Muscle of back (tissue), 3 donors: ENCODE measurements at regions not wholly inside any gene's neighbourhood (a gene's known extent, or its start where the extent isn't known, plus 50 kb on each side); places are given as distances from the start of the nearest gene placed in this dataset.

Source experiments
- DNase-seq, 3 donors: peaks; one replicate each; pipeline versions ENCODE4 v3.0.0 to v3.0.0-alpha.2; 2013

GRCh38 chr12:118694128-118694775, 287.1 kb upstream of the SRRM4 start:
- peak; percentile 35 to 72 (median 45) for DNase-seq

DNA sequence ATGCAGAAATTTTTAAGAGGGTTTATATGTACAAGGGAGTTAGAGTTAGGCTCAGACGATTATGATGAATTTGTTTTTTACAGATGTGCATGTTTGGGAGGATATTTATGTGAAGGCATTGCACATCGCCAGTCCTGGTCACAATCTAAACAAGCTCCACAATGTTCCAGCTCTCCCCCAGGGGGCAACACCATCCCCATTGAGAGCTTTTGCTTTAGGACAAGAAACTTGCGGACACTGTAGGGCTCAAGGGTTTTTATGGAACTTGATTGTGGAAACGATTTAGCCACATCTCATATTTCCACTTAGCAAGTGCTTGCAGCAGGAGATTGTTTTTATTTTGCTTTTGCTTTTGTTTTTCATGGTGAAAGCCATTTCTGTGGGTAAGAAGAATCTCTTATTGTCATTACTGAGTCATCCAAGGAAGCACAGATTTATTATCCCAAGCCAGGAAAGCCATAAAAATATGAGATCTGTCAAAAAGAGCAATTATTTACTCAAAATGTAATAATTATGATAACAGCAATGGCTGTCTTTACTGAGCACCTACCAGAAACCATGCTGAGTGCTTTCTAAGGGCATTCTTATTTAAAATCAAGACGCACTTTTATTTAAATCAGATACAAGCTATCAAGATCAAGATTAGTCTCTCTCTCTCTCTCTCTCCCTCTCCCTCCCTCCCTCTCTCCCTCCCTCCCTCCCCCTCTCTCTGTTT, 276.7 kb upstream of the SRRM4 start:
- no peak for DNase-seq

GRCh38 chr12:118706437-118706836, 274.9 kb upstream of the SRRM4 start:
- DNase-seq = no peak

GRCh38 chr12:118709946-118710345, 271.4 kb upstream of the SRRM4 start:
- no peak for DNase-seq

DNA sequence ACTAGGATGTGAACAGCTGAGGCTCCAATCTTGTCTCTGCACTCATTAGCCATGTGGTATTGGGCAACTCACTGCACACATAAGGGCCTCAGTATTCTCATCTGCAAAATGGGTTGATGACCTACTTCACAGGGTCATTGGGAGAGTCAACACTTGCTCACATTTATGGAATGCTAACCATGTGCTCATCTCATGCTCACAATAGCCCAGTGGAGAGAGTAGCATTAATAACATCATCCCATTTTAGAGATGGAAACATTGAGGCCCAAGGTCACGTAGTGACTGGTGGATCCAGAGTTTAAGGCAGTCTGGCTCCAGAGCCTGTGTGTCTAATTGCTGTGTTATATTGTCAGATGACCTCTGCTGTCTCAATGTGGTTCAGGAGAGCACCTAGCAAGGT, 270.2 kb upstream of the SRRM4 start:
- DNase-seq = no peak

DNA sequence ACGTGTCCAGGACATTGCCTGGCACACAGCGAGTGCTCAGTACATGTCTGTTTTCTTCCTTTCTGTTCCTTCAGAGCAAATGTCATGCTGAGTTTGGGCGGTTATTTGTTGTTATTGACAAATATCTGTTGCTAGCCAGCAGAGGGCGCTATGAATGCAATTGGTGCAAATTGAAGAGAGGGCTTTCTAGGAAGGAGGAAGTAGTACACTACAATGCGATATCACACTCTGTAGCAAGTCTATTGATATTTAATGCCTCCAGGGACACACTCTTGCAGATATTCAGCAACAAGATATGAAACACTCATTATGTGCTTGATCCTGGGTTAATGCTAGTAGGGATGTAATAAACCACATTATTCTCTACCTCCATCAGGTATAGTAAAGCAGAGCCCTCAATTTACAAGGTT, 267.3 kb upstream of the SRRM4 start:
- DNase-seq = no peak

DNA sequence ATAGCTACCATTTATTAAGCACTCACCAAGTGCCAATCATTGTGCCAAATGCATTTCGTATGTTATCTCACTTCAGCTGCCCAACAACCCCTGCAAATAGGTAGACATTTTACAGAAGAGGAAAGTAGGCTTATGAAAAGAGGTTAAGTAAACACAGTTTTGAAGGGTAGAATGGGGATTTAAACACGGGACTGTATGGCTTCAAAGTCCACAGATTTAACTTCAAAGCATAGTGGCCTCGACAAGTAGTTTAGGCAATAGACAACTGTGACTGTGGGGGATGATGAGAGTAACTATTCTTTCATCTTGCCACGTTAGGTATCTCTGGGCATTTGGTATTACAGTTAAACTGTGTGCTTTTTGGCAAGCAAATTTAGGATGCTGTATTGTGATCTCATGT, 266.8 kb upstream of the SRRM4 start:
- no peak for DNase-seq

DNA sequence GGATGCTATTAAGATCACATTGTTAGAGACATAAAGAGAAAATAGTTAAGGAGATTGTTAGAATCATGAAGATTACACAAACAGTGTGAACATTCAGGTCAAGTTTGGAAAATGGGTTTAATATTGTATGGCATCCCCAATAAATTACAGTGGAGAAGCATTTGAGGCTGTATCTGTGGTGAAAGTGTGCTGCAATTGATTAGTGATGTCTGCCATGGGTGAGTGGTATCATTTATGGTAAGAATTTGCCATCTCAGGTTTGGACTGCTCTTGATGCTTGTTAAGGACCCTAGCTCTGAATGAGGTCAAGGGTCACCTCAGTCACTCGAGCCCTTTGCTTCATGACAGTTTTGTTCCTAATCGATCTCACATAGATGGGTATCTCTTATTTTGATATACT, 265.7 kb upstream of the SRRM4 start:
- no peak for DNase-seq

GRCh38 chr12:118727196-118727978, 254.0 kb upstream of the SRRM4 start:
- no peak for DNase-seq

GRCh38 chr12:118727979-118728366, 253.4 kb upstream of the SRRM4 start:
- no peak for DNase-seq

GRCh38 chr12:118734266-118734665, 247.1 kb upstream of the SRRM4 start:
- peak in 1 of 3 donors; percentile 2 for DNase-seq

DNA sequence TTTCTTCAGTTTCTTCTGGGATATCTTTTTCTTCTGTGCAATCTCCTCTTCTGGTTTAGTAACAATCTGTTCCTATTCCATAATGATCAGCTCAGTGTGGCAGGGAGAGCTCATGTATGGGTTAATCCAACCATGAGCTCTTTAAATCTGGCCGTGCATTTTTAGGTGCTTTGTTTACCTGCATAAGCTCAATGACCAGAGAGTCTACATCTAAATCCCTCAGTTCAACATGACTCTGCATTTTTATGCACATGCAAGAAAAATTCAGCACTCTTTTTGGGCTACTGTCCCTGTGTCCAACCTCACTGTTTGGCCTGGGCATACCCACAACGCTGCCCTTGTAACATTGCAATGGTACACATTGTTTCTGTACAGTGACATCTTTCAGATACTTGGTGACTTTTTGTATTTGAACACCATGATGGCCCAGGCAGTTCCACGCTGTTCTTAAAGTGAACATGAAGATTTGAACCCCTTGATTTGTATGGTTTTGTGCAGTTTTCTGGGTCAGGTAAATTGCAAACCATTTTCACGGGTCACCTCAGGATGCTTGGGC, 243.3 kb upstream of the SRRM4 start:
- no peak for DNase-seq

DNA sequence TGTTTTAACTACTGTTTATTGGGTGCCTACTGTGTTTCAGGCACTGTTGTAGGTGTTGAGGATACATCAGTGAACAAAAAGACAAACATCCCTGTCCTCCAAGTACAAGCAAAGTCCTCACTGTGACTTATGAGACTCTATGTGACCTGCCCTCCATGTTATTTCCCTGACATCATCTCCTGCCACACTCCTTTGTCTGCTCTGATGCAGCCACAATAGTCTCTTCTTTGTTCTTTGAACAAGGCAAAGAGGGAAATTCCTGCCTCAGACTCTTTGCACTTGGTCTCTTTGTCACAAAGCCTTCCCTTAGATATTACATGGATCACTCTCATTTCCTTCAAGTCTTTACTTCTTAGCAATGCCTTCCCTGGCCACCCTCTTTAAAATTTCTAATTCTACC, 240.1 kb upstream of the SRRM4 start:
- no peak for DNase-seq

GRCh38 chr12:118742431-118742830, 238.9 kb upstream of the SRRM4 start:
- DNase-seq = no peak

DNA sequence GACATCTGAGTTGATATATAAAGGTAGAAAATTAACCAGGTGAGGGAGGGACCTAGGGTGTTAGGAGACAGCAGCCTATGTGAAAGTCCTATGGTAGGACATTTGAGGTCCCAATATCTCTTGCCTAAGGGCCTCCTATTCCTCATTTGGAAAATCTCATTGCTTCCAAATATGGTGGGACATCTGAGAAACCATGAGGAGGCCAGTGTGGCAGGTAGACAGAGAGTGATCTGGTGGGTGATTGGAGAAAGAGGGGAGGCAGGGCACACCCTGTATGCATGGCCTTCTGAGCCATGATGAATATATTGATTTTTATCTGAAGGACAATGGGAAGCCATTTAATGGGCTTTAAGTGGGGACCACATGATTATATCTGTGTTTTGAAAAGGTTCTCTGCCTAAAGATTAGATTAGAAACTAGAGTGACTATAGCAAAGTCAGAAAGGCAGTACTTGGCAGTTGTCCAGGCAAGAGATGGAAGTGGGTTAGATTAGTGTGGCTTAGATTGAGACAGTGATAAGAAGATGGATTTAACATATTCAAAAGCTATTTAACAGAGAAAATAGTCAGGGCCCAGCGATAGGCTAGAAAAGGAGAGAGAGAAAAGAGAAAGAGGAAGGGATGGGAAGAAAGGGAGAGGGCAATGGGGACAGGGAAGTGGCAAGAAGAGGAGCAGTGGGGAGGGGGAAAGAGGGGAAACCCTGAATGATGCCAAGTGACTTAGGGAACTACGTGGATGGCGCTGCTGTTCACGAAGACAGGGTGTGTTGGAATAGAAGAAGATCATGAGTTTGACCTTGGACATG, 237.2 kb upstream of the SRRM4 start:
- DNase-seq = no peak

DNA sequence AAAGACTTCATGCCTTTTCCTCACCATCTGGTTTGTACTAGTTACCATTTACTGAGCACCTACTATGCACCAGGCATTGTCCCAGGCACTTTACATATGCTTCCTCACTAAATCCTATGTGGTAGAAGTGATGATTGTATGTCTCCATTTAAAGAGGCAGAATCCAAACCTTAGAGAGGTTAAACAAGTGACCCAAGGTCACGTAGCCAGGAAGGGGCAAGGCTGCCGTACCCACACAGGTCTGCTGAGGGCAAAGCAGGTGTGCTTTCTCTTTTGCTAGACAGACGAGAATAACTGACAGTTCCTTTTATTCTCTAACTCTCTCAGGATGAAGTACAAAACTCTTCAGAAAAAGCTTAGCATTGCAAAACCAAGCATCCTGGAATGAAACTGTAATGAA, 235.2 kb upstream of the SRRM4 start:
- no peak for DNase-seq

DNA sequence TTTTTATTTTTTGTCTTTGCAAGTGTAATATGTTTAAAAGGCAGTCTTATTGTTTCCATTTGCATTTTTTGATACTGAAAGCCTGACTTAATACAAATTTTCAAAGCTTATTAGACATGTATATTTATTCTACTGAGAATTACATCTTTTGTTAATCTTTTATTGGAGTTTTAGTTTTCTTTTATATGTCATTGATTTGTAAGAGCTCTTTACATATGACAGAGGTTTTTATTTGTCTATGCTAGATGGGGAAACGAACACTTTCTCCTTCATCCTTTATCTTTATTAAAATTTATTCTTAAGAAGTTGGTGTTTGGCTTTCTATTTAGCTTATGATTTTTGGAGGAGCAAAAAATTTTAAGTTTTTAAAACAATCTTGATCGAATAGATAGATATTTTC, 234.4 kb upstream of the SRRM4 start:
- no peak for DNase-seq

DNA sequence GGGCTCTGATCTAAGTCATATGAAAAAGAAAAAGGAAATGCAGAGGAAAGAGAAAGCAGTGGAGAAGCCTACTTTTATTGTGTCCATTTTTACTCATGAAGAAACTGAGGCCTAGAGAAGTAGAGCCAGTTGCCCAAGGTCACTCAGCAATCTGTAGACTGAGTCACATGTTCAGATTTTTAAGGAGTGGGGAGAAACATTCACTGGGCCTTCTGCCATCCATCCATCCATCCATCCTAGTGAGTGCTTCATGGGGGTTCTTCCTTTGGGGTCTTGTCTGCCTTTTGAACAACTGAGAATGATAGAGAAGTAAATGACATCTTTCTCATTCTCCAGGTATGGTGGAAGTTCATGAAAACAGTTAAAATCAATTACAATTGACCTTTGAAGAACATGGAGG, 233.6 kb upstream of the SRRM4 start:
- DNase-seq = no peak

- DNase-seq = no peak
Measured at GRCh38 chr12:118748478-118749380, 232.6 kb upstream of the SRRM4 start.

DNA sequence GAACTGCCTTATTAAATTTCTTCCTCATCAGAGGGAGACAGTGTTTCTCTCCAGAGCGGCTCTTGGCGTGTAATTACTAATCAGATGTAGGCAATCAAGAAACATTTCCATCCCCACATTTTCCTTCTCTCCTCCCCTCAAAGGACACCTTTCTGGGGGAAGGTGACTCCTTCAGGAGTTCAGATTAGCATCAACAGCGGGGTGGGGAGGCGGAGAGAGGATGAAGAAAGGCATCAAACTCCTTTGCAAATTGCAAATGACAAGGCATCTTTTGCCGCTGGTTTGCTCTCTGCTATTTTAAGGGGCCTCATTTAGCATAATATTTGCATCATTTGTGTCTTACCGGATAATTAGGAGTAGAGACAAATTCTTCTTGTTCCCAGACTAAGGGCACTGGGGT, 231.7 kb upstream of the SRRM4 start:
- no peak for DNase-seq

GRCh38 chr12:118750666-118751065, 230.7 kb upstream of the SRRM4 start:
- no peak for DNase-seq
